DND-41 (cell line): ENCODE measurements at regions not wholly inside any gene's neighbourhood (a gene's known extent, or its start where the extent isn't known, plus 50 kb on each side); places are given as distances from the start of the nearest gene placed in this dataset.

Experiments used
- CTCF ChIP-seq: IDR thresholded peaks from 2 replicates; pipeline ENCODE4 v1.5.1; 2012; ENCODE audit warnings: borderline replicate concordance, low read length, moderate library complexity, mild to moderate bottlenecking; ENCODE audit not compliant: poor library complexity, severe bottlenecking; ENCODE audit errors: extremely low read depth
- EZH2 ChIP-seq: IDR thresholded peaks from 3 replicates; pipeline ENCODE4 v1.6.1; 2012; ENCODE audit warnings: borderline replicate concordance, low read depth, mild to moderate bottlenecking, moderate library complexity, low read length, inconsistent platforms; ENCODE audit not compliant: severe bottlenecking

DNA sequence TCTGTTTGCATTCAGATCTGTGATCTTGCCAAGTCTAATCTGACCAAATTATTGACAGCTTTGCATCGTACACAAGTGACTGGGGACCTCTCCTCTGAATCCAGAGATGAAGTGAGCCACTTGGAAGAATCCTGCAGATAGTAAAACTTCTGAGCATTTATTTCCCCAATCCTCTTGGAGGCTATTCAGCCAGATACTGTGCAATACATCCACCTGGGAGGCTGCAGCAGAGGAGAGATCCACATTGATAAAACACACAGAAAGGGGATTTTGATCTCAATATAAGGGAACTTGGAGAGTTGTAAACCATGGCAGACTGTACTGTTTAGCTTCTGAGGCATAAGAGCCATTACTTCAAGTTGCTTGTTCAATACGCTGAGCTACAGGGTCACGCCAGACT is 654.6 kb downstream of the MTRR start:
- TF ChIP-seq CTCF (no peak), EZH2 (no peak)
